ENCODE measurements at regions not wholly inside any gene's neighbourhood (a gene's known extent, or its start where the extent isn't known, plus 50 kb on each side); places are given as distances from the start of the nearest gene placed in this dataset.

GRCh38 chr1:112308716-112309115 lies 87.3 kb upstream of the CTTNBP2NL start:
- Histone ChIP-seq H3K27me3 (ENCODE audit: insufficient read depth, low read length) (no peaks in the 10 kb centered on the region), H2AFZ (ENCODE audit: low read length) (no peak overlapping the region), H3K9me2 (ENCODE audit: low read depth, low read length) (no peaks in the 10 kb centered on the region), H3K9me3 (ENCODE audit: low read length) (no peaks in the 10 kb centered on the region), H3K27ac (ENCODE audit: low read depth, low read length, poor library complexity, severe bottlenecking) (no peak overlapping the region), H3K9ac (ENCODE audit: low read length) (no peak overlapping the region), H4K20me1 (ENCODE audit: insufficient read depth, low read length) (no peaks in the 10 kb centered on the region), H3K79me2 (ENCODE audit: insufficient read depth, low read length) (no peaks in the 10 kb centered on the region), H3K36me3 (ENCODE audit: insufficient read depth, low read length) (no peaks in the 10 kb centered on the region), H3F3A (ENCODE audit: insufficient read depth, low read length) (no peaks in the 10 kb centered on the region), H3K4me3 (ENCODE audit: low read depth, low read length, poor library complexity, severe bottlenecking) (no peak overlapping the region), H3K4me1 (ENCODE audit: insufficient read depth, low read length, severe bottlenecking) (no peaks in the 10 kb centered on the region), H3K4me2 (ENCODE audit: low read length) (no peak overlapping the region)
- TF ChIP-seq EZH2 (IDR thresholded peaks at IDR 0.05; ENCODE audit: borderline replicate concordance, low read length), result no peak
- no peak for TF ChIP-seq CTCF (IDR thresholded peaks at IDR 0.05; ENCODE audit: low read length)

- H3K4me3 ChIP-seq (ENCODE audit: low read depth, low read length, poor library complexity, severe bottlenecking), result no peak overlapping the region
- no peak overlapping the region for H3K27ac ChIP-seq (ENCODE audit: low read depth, low read length, poor library complexity, severe bottlenecking)
- no peaks in the 10 kb centered on the region for H4K20me1 ChIP-seq (ENCODE audit: insufficient read depth, low read length)
- H3K4me2 ChIP-seq (ENCODE audit: low read length), result no peak overlapping the region
- H3K9ac ChIP-seq (ENCODE audit: low read length), result no peak overlapping the region
- TF ChIP-seq CTCF (IDR thresholded peaks at IDR 0.05; ENCODE audit: low read length) (no peak), EZH2 (IDR thresholded peaks at IDR 0.05; ENCODE audit: borderline replicate concordance, low read length) (no peak)
- H3K27me3 ChIP-seq (ENCODE audit: insufficient read depth, low read length), result no peaks in the 10 kb centered on the region
- H3K9me3 ChIP-seq (ENCODE audit: low read length), result no peaks in the 10 kb centered on the region
- no peaks in the 10 kb centered on the region for H3K9me2 ChIP-seq (ENCODE audit: low read depth, low read length)
- H3K79me2 ChIP-seq (ENCODE audit: insufficient read depth, low read length), result no peaks in the 10 kb centered on the region
- H3K36me3 ChIP-seq (ENCODE audit: insufficient read depth, low read length), result no peaks in the 10 kb centered on the region
- H2AFZ ChIP-seq (ENCODE audit: low read length), result no peak overlapping the region
- no peaks in the 10 kb centered on the region for H3K4me1 ChIP-seq (ENCODE audit: insufficient read depth, low read length, severe bottlenecking)
- no peaks in the 10 kb centered on the region for H3F3A ChIP-seq (ENCODE audit: insufficient read depth, low read length)
These were observed 86.5 kb upstream of the CTTNBP2NL start for GRCh38 chr1:112309499-112309898.

GRCh38 chr1:112312315-112312714 lies 83.7 kb upstream of the CTTNBP2NL start:
- TF ChIP-seq CTCF (IDR thresholded peaks at IDR 0.05; ENCODE audit: low read length) (no peak), EZH2 (IDR thresholded peaks at IDR 0.05; ENCODE audit: borderline replicate concordance, low read length) (no peak)
- H3K4me1 ChIP-seq (ENCODE audit: insufficient read depth, low read length, severe bottlenecking), result no peaks in the 10 kb centered on the region
- H4K20me1 ChIP-seq (ENCODE audit: insufficient read depth, low read length), result no peaks in the 10 kb centered on the region
- no peaks in the 10 kb centered on the region for H3K36me3 ChIP-seq (ENCODE audit: insufficient read depth, low read length)
- H3K27me3 ChIP-seq (ENCODE audit: insufficient read depth, low read length), result no peaks in the 10 kb centered on the region
- no peaks in the 10 kb centered on the region for H3F3A ChIP-seq (ENCODE audit: insufficient read depth, low read length)
- H3K9me2 ChIP-seq (ENCODE audit: low read depth, low read length), result no peaks in the 10 kb centered on the region
- H3K9ac ChIP-seq (ENCODE audit: low read length), result no peak overlapping the region
- no peaks in the 10 kb centered on the region for H3K9me3 ChIP-seq (ENCODE audit: low read length)
- H2AFZ ChIP-seq (ENCODE audit: low read length), result no peak overlapping the region
- H3K79me2 ChIP-seq (ENCODE audit: insufficient read depth, low read length), result no peaks in the 10 kb centered on the region
- H3K4me3 ChIP-seq (ENCODE audit: low read depth, low read length, poor library complexity, severe bottlenecking), result no peak overlapping the region
- H3K27ac ChIP-seq (ENCODE audit: low read depth, low read length, poor library complexity, severe bottlenecking), result no peak overlapping the region
- H3K4me2 ChIP-seq (ENCODE audit: low read length), result no peak overlapping the region
